Dedifferentiated amniotic fluid mesenchymal stem cell (primary cell): ENCODE measurements at regions not wholly inside any gene's neighbourhood (a gene's known extent, or its start where the extent isn't known, plus 50 kb on each side); places are given as distances from the start of the nearest gene placed in this dataset.
"Not testable (repeated sequence)": the region's sequence is repeated elsewhere in the genome, so short reads cannot be mapped to it uniquely, and the experiment has no call there.

Experiments
- DNase-seq: peaks from one replicate; pipeline ENCODE4 v3.0.0-alpha.2; 2016; ENCODE audit errors: extremely low spot score

GRCh38 chr5:106246044-106246745 is 1424.5 kb downstream of the EFNA5 start:
- not testable (repeated sequence) for DNase-seq

DNA sequence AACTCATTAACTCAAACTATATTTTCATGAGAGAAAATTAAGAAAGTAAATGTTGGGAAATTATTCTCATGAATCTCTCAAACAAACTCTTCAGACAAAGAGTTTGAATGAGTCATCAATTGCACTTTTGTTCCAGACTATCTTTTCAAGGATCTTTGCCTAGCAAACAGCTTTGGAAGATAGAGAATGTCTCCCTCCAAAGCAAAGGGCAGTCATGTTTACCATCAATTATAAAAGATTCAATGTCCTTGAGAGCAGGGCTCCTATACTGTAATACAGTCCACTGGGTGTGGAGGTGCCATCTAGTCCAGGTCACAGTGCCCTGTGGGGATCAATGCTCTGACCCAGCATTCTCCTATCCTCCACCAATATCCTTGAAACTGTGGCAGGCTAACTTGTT is 1429.3 kb downstream of the EFNA5 start:
- no peak for DNase-seq

DNA sequence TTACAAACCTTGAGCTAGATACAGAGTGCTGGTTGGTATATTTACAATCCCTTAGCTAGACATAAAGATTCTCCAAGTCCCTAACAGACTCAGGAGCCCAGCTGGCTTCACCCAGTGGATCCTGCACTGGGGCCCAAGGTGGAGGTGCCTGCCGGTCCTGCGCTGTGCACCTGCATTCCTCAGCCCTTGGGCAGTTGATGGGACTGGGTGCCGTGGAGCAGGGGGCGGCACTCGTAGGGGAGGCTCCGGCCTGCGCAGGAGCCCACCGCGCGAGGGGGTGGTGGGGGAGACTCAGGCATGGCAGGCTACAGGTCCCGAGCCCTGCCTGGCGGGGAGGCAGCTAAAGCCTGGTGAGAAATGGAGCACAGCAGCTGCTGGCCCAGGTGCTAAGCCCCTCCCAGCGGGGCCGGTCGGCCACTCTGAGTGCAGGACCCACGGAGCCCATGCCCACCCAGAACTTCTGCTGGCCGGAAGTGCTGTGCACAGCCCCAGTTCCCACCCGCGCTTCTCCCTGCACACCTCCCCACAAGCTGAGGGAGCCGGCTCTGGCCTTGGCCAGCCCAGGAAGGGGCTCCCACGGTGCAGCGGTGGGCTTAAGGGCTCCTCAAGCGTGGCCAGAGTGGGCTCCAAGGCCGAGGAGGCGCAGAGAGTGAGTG is 1464.7 kb downstream of the EFNA5 start:
- no peak for DNase-seq

- DNase-seq, result no peak
Measured at GRCh38 chr5:106202035-106202434, 1468.7 kb downstream of the EFNA5 start.

DNA sequence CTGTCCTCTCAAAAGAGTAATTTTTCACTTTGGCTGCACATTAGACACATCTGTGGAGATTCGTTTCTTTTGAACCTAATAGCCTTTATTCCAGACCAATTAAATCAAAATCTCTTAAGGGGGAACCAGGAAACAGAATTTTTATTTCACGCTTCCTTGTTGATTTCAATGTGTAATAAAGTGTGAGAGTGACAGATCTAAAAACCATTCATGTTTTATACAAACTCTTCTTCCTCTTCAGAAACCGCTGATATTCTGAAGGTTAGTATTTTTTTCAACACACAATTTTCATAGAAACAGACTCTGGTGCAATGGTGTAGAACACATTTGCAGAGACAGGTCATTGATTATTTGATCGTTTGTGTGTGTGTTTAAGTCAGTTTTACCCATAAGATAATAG is 1469.8 kb downstream of the EFNA5 start:
- DNase-seq, result no peak

GRCh38 chr5:106195679-106196474 is 1474.9 kb downstream of the EFNA5 start:
- DNase-seq, result no peak

GRCh38 chr5:106189121-106189809 is 1481.5 kb downstream of the EFNA5 start:
- no peak for DNase-seq

- DNase-seq, result no peak
Measured at GRCh38 chr5:106185661-106186081, 1485.1 kb downstream of the EFNA5 start.

- DNase-seq, result no peak
Measured at GRCh38 chr5:106174903-106175302, 1495.8 kb downstream of the EFNA5 start.

- DNase-seq, result no peak
Measured at GRCh38 chr5:106172681-106173532, 1497.8 kb downstream of the EFNA5 start.

- DNase-seq, result peak; percentile 26
Measured at GRCh38 chr5:106171708-106172107, 1499.0 kb downstream of the EFNA5 start.

DNA sequence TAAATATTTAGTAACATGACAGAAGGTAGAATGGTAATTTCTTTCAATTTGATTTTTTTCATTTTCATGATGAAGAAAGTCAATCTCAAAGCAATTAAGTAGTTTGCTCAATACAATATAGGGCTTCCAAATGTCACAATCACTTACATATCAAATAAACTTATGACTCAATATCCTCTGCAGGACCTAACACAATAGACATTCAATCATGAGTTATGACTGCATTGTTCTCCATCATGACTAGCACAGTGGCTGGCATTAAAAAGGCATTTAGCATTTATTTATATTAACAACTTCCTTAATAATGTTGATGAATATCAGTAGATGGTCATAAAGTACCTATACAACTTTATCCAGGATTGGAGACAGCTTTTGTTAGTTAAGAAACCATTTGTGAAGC is 1499.6 kb downstream of the EFNA5 start:
- DNase-seq, result no peak

- DNase-seq, result no peak
Measured at GRCh38 chr5:106167766-106168165, 1503.0 kb downstream of the EFNA5 start.

- DNase-seq, result no peak
Measured at GRCh38 chr5:106163233-106163632, 1507.5 kb downstream of the EFNA5 start.

DNA sequence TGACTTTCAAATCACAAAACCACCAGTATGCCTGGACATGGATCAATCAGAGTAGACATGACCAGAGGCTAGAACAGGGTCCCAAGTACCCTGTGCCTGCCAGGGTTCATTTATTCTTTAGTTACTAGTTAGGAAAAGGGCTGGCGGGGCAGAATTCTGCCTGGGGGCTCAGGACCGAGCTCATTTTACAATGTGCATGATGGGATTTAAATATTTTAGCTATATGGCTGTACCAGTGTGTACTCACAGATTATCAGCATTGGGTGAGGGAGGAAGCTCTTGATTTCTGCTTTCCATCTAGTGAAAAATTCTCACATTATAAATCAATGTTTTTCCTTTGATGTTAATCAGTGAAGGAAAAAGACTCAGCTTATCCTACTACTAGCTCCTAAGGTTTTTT is 1511.1 kb downstream of the EFNA5 start:
- no peak for DNase-seq

GRCh38 chr5:106154280-106154716 is 1516.4 kb downstream of the EFNA5 start:
- DNase-seq, result no peak

DNA sequence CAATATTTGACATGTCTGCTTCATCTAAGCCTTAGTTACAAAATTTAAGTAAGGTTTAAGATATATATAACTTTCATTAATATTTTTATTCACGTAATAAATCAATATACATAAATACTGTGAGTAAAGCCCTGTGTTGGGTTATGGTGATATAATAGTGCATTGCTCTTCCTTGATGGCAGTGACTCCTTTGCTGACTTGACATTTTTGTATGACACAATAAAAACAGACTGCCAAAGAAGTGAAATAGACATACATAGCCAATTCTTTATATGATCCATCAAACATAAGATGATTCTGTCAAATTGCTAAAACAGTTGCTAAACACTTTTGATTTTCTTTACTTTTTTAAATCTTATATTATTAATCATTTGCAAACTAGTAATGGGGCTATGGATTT is 1518.2 kb downstream of the EFNA5 start:
- DNase-seq, result no peak

- peak; percentile 77 for DNase-seq
Measured at GRCh38 chr5:106142116-106142515, 1528.6 kb downstream of the EFNA5 start.

DNA sequence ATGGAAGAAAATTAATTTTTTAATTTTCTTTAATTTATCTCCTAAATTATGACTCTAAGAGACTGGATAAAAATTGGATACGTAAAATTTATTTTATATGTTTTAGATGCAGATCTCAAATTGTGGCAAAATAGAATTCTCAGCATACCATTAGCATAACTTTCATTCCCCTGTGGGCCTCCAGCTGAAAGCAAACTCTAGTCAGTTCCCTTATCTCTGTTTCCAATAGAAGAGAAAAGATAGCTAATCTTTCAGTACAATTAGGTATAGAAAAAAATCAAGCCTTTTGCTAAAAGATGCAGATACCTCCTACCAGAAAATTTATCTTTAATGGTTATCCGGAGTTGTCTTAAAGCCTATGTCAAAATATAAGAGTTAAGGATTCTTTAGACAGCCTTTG is 1530.6 kb downstream of the EFNA5 start:
- no peak for DNase-seq

GRCh38 chr5:106136061-106136460 is 1534.7 kb downstream of the EFNA5 start:
- no peak for DNase-seq

GRCh38 chr5:106135473-106135872 is 1535.3 kb downstream of the EFNA5 start:
- DNase-seq, result no peak
